Activated CD4-positive, alpha-beta T cell treated with anti-CD3 and anti-CD28 coated beads, Interleukin-2, Interleukin-6, amounts not matched to agents 100 ng/mL and 50 ng/mL, durations not matched to agents 16 hours and 8 hours (primary cell): ENCODE measurements at regions not wholly inside any gene's neighbourhood (a gene's known extent, or its start where the extent isn't known, plus 50 kb on each side); places are given as distances from the start of the nearest gene placed in this dataset.
"Not testable (repeated sequence)": the region's sequence is repeated elsewhere in the genome, so short reads cannot be mapped to it uniquely, and the experiment has no call there.

ENCODE experiments used
- DNase-seq: peaks from one replicate; pipeline ENCODE4 v3.0.0-alpha.2; 2020

DNA sequence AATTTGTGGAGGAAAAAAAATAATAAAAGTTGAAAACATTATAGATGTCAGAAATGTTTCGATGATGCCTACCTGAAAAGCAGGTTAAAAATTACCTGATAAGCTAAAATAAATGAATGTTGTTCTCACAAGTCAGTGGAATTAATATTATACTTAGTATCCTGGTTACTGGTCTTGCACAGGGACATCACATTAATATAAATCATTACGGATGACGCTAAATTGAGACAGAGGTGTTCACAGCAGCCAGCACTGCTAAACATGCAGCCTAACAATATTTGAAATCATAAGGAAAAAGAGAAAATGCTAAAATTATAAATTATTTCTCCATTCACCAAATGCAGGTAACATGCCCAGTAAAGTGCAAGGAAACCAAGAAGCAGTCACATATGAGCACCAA, 1130.0 kb downstream of the STPG2 start:
- DNase-seq, result no peak

DNA sequence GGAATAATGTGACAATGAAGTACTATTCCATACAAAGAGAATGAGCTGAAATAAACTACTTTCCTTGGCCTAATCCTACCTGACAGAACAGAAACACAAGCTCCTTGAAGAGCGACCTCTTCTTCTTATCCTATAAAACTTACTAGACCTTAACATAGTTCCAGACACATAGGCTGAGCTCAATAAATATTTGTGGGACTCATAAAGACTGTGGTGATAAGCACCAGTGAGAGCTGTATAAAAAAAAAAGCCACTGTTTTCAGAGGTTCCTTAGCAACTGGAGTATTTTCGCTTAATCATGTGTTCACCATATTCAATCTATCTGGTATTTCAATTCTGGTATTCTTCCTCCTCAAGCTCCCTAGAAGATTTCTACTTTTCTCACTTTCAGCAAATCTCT, 1129.6 kb downstream of the STPG2 start:
- no peak for DNase-seq

- no peak for DNase-seq
These were observed 1128.0 kb downstream of the STPG2 start for GRCh38 chr4:97015301-97015700.

- no peak for DNase-seq
These were observed 1126.9 kb downstream of the STPG2 start for GRCh38 chr4:97016186-97016907.

DNA sequence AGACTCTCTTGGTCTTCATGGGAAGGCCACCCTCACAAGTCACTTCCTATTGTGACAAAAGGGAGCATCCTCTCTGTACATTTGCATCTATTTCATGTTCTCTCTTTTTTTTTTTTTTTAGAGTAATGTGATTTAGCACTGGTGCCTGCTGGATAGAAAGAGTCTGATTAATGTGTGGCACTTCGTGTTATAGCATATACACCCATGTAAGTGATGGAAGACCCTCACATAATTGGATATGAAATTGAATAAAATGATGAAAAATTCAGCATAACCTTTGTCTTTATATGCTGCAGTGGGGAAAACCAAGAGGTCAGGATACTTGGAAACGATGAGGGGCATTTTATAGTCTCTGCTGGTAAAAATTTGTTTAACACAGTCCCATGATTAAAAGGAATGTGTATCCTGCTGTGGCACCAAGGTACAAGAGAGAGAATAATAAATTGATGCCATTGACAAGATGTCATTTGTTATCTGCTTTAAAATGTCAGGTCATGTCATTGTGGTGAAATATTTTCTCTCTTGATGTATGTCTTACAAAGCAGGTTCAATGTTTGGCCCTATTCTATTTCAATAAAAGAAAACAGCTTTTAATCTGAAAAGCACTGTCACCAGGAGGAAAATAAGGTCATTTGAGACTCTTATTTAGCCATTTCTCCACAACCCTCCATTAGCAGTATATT, 1115.4 kb downstream of the STPG2 start:
- DNase-seq, result no peak

DNA sequence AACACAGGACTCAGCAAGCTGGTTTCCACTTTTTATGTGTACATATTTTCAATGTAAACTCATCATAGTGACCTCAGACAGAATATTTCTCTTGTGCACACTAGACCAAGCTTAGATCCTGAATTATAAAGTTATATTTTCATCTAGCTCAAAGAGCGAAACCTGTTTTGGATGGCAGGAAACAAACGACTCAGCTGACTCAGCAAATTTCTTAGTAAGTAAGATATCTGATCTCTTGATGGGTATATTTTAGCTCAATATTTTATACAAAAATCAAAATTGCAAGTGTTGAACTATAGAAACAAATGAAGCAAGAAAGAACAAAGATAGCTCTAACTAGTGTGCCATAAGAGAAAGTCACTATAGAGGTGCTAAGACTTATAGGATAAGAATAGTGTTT, 1114.5 kb downstream of the STPG2 start:
- no peak for DNase-seq

DNA sequence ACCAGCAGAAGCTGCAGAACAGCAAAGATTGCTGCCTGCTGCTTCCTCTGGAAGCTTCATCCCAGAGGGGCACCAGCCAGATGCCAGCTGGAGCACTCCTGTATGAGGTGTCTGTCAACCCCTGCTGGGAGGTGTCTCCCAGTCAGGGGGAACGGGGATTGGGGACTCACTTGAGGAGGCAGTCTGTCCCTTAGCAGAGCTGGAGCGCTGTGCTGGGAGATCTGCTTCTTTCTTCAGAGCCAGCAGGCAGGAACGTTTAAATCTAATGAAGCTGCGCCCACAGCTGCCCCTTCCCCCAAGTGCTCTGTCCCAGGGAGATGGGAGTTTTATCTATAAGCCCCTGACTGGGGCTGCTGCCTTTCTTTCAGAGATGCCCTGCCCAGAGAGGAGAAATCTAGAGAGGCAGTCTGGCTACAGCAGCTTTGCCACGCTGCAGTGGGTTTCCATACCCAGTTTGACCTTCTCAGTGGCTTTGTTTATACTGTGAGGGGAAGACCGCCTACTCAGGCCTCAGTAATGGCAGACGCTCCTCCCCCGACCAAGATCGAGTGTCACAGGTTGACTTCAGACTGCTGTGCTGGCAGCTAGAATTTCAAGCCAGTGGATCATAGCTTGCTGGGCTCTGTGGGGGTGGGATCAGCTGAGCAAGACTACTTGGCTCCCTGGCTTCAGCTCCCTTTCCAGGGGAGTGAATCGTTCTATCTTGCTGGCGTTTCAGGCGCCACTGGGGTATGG, 1105.7 kb downstream of the STPG2 start:
- not testable (repeated sequence) for DNase-seq

- DNase-seq, result no peak
These were observed 1105.1 kb downstream of the STPG2 start for GRCh38 chr4:97038146-97038516.

DNA sequence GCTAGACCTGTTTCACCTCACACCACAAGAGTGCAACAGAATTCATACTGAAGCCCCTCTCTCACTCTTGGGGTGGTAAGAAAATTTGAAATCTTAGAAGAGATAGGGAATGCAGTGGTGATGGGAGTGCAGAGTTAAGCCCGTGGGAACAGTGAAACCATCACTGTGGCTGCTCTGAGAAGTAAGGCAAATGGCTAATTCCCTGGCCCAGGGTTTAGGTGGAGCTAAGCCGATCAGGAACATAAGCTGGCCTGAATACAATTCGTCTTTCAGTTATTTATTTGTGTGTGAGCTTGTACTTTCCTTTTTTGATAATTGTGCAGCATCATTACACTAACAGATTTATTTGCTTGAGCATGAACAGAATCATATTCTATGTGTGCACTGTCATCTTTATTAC, 1070.6 kb downstream of the STPG2 start:
- DNase-seq, result no peak

- no peak for DNase-seq
These were observed 1070.1 kb downstream of the STPG2 start for GRCh38 chr4:97073194-97073593.

GRCh38 chr4:97074531-97074930, 1068.7 kb downstream of the STPG2 start:
- DNase-seq, result no peak

DNA sequence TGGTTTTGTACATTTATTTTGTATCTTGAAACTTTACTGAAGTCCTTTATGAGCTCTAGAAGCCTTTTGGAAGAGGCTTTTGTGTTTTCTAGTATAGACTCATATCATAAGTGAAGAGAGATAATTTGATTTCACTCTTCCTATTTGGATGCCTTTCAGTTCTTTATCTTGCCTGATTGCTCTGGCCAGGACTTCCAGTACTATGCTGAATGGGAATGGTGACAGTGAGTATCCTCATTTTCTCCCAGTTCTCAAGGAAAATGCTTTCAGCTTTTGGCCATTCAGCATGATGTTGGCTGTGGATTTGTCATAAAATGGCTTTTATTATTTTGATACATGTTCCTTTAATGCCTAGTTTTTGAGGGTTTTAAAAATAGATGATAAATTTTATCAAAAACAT, 1061.3 kb downstream of the STPG2 start:
- no peak for DNase-seq

GRCh38 chr4:97097036-97097435, 1046.2 kb downstream of the STPG2 start:
- DNase-seq, result not testable (repeated sequence)

DNA sequence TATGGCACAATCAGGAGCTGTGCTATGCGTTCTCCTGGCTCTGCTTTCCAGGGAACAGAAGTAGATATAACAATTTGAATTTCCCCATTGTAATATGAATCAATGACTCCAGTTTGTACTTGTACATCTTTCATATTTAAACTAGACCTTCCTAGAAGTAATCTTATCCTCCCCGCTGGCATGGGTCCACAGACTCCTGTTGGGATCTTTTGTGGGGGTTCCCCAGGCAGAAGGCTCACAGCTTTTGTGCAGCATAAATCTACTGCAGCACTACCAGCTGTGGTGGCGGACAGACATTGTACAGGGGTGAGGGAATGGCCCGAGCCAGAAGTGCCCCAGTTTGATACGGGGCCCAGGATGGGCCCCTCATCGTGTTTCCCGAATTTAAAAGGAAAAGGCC, 1042.1 kb downstream of the STPG2 start:
- not testable (repeated sequence) for DNase-seq

- DNase-seq, result no peak
These were observed 1040.0 kb downstream of the STPG2 start for GRCh38 chr4:97103252-97103651.

- DNase-seq, result no peak
These were observed 1039.3 kb downstream of the STPG2 start for GRCh38 chr4:97104006-97104405.

GRCh38 chr4:97104666-97105065, 1038.6 kb downstream of the STPG2 start:
- DNase-seq, result no peak

DNA sequence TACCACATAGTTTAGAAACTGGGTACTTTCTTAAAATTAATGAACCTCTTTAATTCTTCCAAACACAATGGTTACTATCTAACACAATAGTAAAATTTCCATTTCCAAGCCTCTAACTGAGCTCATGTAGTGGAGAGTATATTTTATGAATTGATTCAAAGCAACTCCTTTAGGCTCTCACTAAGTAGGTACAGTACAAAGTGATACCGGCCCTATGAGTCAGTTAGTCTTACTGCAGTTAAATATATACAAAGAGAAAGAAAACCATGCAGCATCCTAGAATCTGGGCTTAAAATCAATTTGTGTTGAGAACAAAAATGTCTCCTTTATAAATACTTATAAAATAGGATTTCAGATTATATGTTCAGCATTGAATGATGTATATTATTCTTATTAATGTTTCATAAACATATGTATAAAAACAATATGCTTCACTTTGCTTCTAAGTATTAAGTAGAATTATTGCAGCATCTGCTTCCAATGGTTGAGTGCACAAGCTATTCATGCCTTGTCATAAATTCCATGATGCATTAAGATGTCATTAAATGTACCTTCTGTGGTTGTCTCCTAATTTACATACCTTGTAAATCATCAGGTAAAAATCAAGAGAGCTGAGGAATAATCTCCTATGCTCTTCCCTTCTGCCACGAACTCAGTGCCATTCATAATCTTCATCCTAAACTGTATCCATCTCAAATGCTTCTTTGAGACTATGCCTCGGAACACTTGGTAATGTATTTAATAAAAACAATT, 1037.8 kb downstream of the STPG2 start:
- DNase-seq, result no peak

DNA sequence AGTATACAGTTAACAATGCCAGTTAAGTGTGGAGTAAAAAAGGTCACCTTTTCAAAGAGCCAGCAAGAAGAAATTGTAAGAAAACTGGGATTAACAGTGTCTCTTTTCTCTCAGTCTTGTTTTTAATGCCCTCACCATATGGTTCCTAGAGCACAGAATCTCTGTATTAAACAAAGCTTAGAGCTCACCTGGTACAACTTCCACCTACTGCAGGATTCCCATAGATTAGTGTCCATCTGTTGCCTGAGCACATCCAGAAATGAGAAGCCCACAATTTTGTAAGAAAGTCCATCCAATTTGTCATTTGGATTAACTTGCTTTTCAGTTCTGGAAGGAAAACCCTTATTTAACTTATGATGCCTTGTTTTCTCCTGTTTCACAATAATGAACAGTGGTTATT, 1037.1 kb downstream of the STPG2 start:
- no peak for DNase-seq

- DNase-seq, result no peak
These were observed 1032.8 kb downstream of the STPG2 start for GRCh38 chr4:97110506-97110905.

- DNase-seq, result no peak
These were observed 1026.8 kb downstream of the STPG2 start for GRCh38 chr4:97116511-97116910.

GRCh38 chr4:97121493-97121892, 1021.8 kb downstream of the STPG2 start:
- no peak for DNase-seq

GRCh38 chr4:97123573-97123972, 1019.7 kb downstream of the STPG2 start:
- no peak for DNase-seq
